Central memory CD4-positive, alpha-beta T cell (primary cell): ENCODE measurements at regions not wholly inside any gene's neighbourhood (a gene's known extent, or its start where the extent isn't known, plus 50 kb on each side); places are given as distances from the start of the nearest gene placed in this dataset.

Experiments used
- DNase-seq: peaks from one replicate; pipeline ENCODE4 v3.0.0; 2022

DNA sequence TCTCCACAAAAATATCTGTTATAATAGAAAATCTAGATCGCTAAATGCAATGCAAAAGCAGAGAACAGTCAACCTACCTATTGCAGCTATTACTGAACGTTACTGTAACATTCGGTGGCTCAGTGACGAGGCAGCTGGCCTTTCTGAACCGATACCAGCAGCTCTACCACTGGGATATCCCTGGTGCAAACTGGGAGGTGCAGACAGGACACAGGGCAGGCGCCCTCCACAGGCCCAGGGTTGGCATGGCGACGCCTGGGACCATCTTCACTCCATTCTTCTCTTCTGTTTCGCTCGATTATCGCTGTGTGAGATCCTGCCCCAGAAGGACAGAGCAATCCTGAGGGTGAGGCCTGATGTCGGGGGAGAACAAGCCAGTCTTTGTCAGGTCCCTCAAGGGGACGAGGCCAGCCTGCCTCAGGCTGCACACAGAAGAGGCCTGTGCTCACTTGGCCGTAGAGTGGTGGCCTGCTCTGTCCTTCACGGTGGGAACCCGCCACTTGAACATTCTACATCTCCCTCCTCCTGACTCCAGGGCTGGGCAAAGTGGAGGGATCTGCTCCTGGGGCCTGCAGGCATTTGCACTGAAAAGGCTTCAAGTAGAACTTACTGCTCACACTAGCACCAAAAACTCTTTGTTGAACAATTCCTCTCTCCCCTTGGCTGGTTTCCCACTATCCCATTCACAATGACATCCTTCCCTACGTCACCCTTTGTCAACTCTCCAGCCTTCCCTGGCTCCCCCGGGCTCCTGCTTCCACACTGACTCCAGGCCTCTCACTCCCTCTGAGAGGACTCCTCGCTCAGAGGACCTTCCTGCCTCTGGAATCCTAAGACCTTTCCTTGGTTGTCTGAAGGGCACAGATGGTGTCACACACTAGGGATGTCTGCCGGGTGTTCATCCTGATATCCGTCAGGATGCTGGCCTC, 49.7 kb downstream of the CYRIA start:
- no peak for DNase-seq

DNA sequence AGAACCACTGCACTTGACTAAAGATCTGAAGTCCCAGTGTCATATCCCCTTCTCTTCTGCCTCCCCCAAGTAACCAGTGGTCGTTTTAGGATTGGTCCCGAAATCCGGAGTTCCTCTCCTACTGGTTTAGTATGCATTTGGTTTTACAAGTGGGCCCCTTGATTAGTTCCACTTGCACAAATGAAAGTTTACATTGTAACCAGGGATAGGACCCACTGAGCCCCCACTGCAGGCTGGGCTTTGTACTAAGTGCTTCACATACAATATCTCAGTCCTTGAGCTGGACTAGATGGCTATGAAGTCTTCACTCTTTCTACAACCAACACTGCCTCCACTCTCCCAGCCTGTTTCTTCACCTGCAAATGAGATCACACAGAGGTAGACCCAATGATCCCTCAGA, 50.4 kb downstream of the CYRIA start:
- no peak for DNase-seq

DNA sequence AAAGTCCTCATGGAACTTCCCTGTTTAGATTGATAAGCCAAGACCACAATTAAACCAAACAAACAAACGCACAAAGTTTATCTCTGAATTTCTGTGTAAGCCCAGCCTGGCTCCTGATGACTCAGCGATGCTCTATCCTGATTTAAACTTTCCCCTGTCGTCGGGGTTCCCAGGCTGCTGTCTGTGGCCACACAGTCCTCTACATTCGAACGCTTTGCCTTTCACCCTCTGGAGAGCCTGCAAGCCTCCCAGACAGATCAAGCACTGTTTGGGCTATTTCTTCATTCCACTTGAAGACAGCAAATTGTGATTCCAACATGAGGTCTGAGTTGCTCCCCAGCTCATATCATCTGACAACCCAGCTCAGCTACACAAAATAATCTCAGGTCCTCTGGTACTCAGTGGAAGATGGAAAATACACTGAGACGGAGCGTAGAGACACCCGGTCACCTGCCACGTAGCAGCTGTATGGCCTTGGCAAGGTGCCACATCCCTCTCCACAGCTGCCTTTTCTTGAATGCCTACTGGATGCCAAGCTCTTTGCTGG, 51.2 kb downstream of the CYRIA start:
- DNase-seq, result no peak

GRCh38 chr2:16613539-16614011, 52.1 kb downstream of the CYRIA start:
- no peak for DNase-seq

DNA sequence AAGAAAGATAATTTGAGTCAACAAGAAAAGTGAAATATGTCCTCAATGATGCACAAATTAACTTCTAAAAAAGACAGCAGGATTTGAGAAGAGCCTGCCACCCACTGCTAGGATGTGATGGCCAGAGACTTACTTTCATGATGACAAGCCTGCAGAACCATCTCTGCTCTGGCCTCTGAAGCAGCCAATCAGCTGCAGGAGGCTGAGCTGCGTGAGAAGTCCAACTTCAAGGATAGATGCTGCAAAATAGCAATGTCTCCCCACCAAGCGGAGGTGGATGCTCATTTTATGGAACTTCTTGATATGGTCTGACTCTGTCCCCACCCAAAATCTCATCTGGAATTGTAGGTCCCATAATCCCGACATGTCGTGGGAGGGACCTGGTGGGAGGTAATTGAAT, 53.1 kb downstream of the CYRIA start:
- DNase-seq, result no peak

- no peak for DNase-seq
Measured at GRCh38 chr2:16609786-16610185, 55.8 kb downstream of the CYRIA start.

- peak; percentile 70 for DNase-seq
Measured at GRCh38 chr2:16608661-16609643, 56.7 kb downstream of the CYRIA start.

GRCh38 chr2:16607301-16607700, 58.3 kb downstream of the CYRIA start:
- DNase-seq, result no peak

DNA sequence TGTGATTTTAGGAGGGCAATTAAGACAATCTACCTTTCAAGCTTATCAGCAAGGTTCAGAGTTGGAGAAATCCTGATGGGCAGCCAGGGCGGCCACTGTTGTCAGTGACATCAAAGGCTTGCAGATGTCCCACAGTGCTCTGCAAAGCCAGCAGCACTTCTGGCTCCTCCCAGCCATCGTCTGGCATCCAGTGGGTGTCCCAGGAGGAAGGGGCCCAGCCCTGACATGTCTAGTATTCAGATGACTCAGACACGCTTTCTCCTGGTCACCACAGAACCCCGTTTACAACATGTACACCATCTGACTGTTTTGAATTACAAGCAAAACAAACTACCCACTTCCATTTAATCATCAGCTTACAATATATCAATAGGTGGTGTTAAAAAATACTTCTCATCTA, 61.4 kb downstream of the CYRIA start:
- DNase-seq, result no peak

- no peak for DNase-seq
Measured at GRCh38 chr2:16591370-16591933, 74.2 kb downstream of the CYRIA start.

- no peak for DNase-seq
Measured at GRCh38 chr2:16589465-16589864, 76.2 kb downstream of the CYRIA start.

- no peak for DNase-seq
Measured at GRCh38 chr2:16588565-16588964, 77.1 kb downstream of the CYRIA start.

- no peak for DNase-seq
Measured at GRCh38 chr2:16587601-16588000, 78.0 kb downstream of the CYRIA start.

DNA sequence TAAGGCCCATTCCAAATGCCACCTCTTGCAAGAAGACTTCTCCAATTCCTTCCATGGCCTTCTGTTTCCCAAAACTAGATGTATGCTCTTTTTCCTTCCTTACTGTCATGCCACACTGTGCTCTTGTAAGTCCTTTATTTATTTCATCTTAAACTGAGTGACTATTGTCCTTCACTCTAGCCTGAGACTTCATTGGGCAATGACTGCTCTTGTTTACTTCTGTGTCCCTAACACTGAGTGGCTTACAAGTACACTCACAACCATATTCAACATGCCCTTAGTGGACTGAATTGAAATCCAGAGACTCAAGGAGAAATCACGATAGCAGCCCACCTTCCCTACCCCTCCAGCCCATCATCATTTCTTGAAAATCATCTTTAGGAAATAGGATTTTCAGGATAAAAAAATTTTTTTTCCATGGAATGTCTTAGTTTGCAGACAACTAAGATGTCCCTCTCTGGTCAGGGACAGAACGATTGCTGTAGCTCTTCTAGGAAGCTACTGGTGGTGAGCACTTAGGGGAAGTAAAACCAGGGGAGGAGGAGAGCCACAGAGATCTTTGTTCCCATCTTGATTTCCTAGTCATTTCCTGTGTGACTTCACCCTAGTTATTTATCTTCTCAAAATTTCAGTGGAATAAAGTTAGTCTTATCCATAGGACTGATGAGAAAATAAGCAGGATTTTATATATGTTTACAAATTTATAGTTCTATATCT, 80.7 kb downstream of the CYRIA start:
- no peak for DNase-seq

DNA sequence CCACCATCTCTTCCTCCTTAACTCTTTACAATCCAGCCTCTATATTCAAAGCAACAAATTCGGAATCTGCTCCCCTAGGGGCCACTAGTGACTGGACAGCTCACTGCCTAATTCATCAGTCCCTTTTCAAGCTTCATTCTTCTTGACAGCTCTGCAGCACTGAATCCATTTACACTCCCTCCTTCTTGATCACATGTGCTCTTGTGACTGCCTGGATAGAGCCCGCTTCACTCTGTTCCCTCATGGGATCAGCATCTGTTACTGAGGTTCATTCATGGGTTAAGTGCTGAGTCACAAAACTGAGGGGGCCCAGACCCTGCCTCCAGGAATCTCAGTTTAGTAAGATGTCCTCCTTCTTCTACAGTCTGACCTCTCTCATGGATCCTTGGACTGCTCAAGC, 81.5 kb downstream of the CYRIA start:
- DNase-seq, result no peak

DNA sequence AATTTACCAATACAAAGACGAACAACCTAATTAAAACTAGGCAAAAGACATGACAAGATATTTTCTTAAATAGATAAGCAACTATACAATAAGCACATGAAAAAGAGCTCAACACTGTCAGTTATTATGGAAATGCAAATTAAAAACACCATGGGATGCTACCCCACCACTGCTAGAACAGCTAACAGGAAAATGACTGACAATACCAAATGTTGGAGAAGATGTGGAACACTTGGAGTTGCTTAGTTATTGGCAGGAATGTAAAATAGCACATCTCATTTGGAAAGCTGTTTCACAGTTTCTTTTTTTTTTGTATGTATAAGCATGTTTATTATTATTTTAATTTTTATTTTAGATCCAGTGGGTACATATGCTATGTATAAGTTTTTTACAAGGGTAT, 84.4 kb downstream of the CYRIA start:
- no peak for DNase-seq

DNA sequence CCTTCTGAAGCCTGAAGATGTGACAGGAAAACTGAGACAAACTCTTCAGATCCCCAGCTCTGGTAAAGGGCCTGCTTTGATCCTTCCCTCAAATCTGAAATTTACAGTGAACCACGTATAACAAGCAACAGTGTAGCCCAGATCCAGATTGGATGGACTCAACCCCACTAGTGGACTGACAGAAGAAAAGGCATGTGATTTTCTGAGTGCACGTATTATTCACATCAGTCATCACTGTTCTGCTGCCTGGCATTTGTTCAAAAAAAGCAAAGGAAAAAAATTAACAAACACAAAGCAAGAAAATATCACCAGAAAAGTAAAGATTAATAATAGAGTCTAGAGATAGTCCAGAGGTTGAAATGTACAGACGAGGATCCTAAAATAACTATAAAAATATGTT, 87.6 kb downstream of the CYRIA start:
- no peak for DNase-seq

GRCh38 chr2:16570516-16570915, 95.1 kb downstream of the CYRIA start:
- DNase-seq, result no peak

GRCh38 chr2:16568998-16569784, 96.4 kb downstream of the CYRIA start:
- DNase-seq, result no peak

- DNase-seq, result no peak
Measured at GRCh38 chr2:16566701-16567100, 98.9 kb downstream of the CYRIA start.

- no peak for DNase-seq
Measured at GRCh38 chr2:16565481-16565880, 100.2 kb downstream of the CYRIA start.
